Endothelial cell of umbilical vein (primary cell): ENCODE measurements at regions not wholly inside any gene's neighbourhood (a gene's known extent, or its start where the extent isn't known, plus 50 kb on each side); places are given as distances from the start of the nearest gene placed in this dataset.

Experiments used
- CTCF ChIP-seq, 2 donors: IDR thresholded peaks; 1 replicate in 1 of 2; 2 replicates in 1 of 2; pipeline ENCODE4 v1.5.1; 2011; ENCODE audit warnings: low read length in 2 of 2, mild to moderate bottlenecking in 2 of 2, moderate library complexity in 2 of 2, control low read depth in 1 of 2, inconsistent platforms in 1 of 2, low read depth in 1 of 2; ENCODE audit not compliant: insufficient read depth in 1 of 2; ENCODE audit errors: extremely low read depth in 1 of 2
- EZH2 ChIP-seq: IDR thresholded peaks from 2 replicates; pipeline ENCODE4 v1.6.1; 2012; ENCODE audit warnings: borderline replicate concordance, low read depth, mild to moderate bottlenecking, moderate library complexity, low read length, inconsistent platforms; ENCODE audit not compliant: severe bottlenecking
- FOS ChIP-seq: IDR thresholded peaks from 2 replicates; pipeline ENCODE4 v1.6.1; 2011; ENCODE audit warnings: mild to moderate bottlenecking, low read length, moderate library complexity, borderline replicate concordance; ENCODE audit not compliant: insufficient read depth
- MYC ChIP-seq: IDR thresholded peaks from one replicate; pipeline ENCODE4 v1.6.1; 2011; ENCODE audit warnings: mild to moderate bottlenecking, low read depth, low read length
- POLR2A ChIP-seq: IDR thresholded peaks from 2 replicates; pipeline ENCODE4 v1.6.1; 2012; ENCODE audit warnings: low read depth, mild to moderate bottlenecking, control low read depth, low read length
- POLR2AphosphoS5 ChIP-seq: IDR thresholded peaks from 2 replicates; pipeline ENCODE4 v1.6.1; 2012; ENCODE audit warnings: low read depth, mild to moderate bottlenecking, control low read depth, low read length, moderate library complexity; ENCODE audit not compliant: insufficient read depth
- TF ChIP-seq, protein P1 (sequence below): IDR thresholded peaks from 2 replicates; pipeline ENCODE4 v1.6.1; 2011; ENCODE audit not compliant: insufficient read depth, insufficient read length

GRCh38 chr1:232722626-232723025 is 82.6 kb upstream of the MAP10 start:
- no peak for TF ChIP-seq CTCF (IDR thresholded peaks at IDR 0.05; ENCODE audit: extremely low read depth in 1 of 2, insufficient read depth in 1 of 2, low read depth in 1 of 2, low read length in 2 of 2)
- peak; percentile 74 for TF ChIP-seq FOS
- TF ChIP-seq MYC: no peak
- TF ChIP-seq EZH2: no peak
- TF ChIP-seq POLR2AphosphoS5: no peak
- TF ChIP-seq, protein P1, sequence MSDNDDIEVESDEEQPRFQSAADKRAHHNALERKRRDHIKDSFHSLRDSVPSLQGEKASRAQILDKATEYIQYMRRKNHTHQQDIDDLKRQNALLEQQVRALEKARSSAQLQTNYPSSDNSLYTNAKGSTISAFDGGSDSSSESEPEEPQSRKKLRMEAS: no peak
- no peak for TF ChIP-seq POLR2A
